Hippocampal formation (tissue), 2 donors: ENCODE measurements at regions not wholly inside any gene's neighbourhood (a gene's known extent, or its start where the extent isn't known, plus 50 kb on each side); places are given as distances from the start of the nearest gene placed in this dataset.
"Not testable (repeated sequence)": the region's sequence is repeated elsewhere in the genome, so short reads cannot be mapped to it uniquely, and the experiment has no call there.

Experiments used
- DNase-seq, 2 donors: peaks; one replicate each; lab custom pipeline; 2025; lab: John Stamatoyannopoulos, UW

DNA sequence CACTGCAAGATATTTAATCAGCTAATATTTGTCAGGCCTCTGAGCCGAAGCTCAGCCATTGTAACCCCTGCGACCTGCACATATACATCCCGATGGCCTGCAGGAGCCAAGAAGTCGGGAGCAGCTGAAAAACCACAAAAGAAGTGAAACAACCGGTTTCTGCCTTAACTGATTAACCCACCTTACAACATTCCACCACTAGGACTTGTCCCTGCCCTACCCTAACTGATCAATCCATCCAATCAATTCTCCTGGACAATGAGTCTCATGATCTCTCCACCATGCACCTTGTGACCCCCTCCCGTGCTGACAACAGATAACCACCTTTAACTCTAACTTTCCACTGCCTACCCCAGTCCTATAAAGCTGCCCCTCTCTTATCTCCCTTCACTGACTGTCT lies 945.4 kb upstream of the GYPC start:
- DNase-seq: no peak

GRCh38 chr2:125711075-125711474 lies 944.9 kb upstream of the GYPC start:
- no peak for DNase-seq

DNA sequence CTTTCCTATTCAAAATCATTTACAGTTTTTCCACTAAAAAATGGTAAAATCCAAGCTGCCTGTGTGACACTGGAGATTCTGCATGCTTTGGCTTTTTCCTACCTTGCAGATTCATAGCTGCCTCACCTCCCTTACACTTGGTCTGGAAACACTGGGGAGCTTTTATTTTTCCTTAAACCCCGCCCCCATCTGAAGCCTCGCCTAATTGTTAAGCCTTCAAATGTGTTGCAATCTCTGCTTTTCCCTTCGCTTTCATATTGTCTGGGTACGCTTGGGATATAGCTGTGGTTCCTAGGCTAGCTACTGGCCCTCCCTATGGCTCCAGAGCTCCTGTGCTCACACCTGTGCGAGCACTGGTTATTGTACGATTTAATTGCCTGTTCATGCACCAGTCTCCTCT lies 942.4 kb upstream of the GYPC start:
- DNase-seq: no peak

- DNase-seq: no peak
These were observed 934.8 kb upstream of the GYPC start for GRCh38 chr2:125721072-125721721.

DNA sequence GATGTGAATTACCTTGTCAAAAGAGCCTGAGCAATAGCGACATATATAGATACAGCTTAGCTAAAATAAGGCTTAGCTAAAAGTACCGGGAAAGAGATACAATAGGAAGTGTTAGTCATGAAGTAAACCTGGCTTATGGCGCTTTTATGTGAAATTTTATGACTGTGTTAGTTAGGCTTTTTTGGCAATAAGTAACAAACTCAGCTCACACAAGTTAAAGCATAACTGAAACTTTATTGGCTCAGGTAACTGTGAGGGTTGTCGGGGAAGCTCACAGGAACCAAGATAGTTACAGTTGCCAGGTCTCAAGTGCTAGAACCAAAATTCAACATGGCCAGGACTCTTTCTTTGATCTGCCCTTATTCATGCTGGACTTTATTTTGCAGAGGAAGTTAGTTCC lies 925.0 kb upstream of the GYPC start:
- no peak for DNase-seq

DNA sequence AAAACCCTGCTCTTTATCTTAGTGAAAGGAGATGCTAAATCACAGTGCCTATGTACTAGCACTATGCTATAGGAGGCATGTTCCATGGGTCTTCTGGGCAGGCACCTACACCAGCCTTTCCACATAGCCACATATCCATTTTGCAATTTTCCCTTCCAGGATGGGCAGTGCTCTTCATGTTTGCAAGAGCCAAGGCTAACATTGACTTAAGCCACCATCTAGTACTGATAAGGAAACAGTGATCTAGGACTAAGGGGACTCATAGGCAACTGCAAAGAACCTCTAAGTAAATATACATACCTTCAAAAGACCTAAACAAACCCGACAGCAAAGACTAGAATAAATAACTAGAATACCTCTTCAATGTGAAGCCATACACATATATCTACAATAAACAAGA lies 919.7 kb upstream of the GYPC start:
- no peak for DNase-seq

- peak; percentile 56 to 67 for DNase-seq
These were observed 910.4 kb upstream of the GYPC start for GRCh38 chr2:125745514-125745913.

DNA sequence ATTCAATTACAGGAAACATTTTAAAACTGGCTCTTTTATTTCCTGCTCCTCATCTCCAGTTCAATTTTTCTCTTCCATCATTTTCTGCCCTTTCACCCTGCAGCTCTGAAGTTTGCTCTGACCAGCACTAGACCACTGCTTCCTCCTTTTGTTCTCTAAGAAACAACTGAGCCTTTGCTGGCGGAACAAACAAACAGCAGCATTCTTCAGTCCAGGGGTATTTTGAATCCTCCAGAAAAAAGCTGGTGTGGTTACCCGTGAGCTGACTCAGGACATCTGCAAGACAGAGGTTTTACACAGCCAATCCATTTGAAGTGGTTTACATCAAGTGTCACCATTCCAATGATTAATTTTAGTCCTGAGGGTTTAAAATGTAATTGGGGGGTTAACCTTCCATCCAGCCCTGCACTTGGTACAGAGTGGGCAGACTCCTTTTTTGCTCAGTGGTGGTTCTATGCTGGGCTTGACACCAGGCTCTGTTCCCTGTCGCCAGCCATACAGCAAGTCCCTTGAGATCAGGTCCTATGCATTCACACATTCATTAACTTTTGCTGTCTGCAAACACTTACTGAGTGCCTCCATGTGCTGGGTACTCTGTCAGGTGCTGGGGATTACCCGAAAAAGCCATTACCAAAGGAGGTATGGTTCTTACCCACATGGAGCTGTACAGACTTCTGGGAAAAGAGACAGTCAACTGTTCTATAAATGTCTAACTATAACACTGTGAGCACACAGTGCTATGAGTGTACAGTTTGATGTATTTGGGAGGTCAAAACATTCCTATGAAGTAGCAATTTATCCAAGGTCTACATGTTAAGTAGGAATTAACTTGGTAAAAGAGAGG lies 909.4 kb upstream of the GYPC start:
- no peak for DNase-seq

DNA sequence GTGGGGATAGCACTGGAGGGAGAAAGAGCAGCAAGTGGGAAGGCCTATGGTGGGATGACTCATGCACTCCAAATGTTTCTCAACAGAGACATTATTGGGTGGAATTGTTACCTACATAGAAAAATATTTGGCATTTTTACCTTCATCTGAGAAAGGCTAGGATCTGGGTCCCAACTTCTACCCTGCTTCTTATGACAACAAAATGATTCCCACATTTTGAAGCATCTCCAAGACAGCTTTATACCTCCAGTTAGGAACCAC lies 908.9 kb upstream of the GYPC start:
- no peak for DNase-seq

GRCh38 chr2:125756431-125756830 lies 899.5 kb upstream of the GYPC start:
- DNase-seq: no peak

DNA sequence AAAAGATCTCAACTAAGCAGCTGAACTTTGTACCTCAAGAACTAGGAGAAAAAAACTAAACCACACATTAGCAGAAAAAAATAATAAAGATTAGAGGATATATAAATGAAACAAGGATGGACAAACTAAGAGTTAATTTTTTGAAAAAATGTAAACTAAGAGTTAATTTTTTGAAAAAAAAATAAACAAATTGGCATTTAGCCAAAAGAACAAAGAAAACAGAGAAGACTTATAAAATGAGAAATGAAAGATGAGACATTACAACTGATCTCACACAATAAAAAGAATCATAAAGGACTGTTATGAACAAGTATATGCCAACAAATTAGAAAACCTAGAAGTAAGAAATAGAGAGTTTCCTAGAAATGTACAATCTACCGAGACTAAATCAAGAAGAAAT lies 859.2 kb upstream of the GYPC start:
- DNase-seq: no peak

DNA sequence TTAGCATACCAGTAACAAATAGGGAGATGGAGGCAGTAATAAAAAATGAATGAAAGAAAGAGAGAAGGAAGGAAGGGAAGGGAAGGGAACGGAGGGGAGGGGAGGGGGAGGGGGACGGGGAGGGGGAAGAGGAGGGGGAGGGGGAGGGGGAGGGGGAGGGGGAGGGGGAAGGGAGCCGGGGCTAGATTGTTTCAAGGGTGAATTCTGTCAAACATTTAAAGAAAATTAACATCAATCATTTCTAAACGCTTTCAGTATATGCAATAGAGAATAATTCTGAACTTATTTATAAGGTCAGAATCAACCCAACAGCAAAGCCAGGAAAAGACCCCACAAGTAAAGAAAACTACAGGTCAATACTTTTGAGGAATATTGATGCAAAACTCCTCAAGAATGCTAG lies 858.8 kb upstream of the GYPC start:
- no peak for DNase-seq

- no peak for DNase-seq
These were observed 833.2 kb upstream of the GYPC start for GRCh38 chr2:125822746-125823145.

DNA sequence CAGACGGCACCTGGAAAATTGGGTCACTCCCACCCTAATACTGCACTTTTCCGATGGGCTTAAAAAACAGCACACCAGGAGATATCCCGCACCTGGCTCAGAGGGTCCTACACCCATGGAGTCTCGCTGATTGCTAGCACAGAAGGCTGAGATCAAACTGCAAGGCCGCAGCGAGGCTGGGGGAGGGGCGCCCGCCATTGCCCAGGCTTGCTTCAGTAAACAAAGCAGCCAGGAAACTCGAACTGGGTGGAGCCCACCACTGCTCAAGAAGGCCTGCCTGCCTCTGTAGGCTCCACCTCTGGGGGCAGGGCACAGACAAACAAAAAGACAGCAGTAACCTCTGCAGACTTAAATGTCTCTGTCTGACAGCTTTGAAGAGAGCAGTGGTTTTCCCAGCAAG lies 830.2 kb upstream of the GYPC start:
- DNase-seq: not testable (repeated sequence)

DNA sequence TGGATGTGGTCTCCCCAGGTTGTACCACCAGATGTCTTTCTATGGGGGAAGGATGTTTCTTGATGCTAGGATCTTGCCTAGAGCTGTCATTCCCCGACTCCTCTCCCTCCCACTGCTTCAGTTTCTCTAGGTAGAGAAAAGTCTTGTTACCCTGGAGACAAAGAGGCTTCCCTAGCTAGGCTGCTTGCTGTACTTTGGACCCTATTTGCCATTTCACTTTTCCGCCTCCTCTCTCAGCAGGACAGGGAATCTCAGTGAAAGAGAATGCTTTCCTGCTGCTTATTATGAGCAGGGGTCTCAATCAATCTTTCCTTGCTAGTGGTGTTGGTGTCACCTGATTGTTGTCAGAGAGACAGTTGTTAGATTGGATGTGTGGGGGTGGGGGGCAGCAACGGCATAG lies 818.8 kb upstream of the GYPC start:
- DNase-seq: no peak

DNA sequence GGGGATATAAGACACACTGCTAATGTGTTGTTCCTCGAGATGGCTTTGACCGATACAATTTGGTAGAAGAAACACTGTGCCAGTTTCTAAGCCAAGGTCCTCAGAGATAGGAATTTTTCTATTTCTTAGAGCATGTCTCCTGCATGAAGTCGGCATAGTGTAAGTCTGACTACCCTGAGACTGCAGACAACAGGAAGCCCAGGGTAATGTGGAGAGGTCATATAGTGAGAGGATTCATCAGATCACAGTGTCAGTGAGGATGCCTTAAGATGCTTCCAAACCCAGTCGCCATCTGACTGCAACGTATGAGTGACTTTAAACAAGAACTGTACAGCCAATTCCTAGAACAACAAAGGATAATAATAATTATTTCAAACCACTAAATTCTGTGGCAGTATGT lies 818.3 kb upstream of the GYPC start:
- DNase-seq: no peak

GRCh38 chr2:125839945-125840344 lies 816.0 kb upstream of the GYPC start:
- DNase-seq: no peak

GRCh38 chr2:125842041-125842440 lies 813.9 kb upstream of the GYPC start:
- no peak for DNase-seq

DNA sequence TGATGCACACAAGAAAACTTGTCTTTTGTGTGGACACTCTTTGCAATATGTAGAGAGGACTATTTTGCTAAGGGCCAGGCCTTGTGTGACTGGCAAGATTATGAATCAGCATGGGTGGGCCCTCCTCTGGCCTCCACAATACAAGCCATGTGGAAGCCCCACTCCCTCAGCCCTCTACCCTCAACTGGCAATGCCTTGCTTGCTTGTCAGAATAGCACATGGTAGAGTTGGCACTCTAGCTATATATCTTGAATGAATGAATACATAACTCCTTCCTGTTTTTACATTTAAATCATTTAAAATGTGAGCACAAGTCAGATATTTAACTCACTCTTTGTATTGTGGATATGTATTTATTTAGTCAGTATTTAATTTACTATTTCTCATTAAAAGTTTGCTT lies 805.4 kb upstream of the GYPC start:
- no peak for DNase-seq

GRCh38 chr2:125852364-125852763 lies 803.6 kb upstream of the GYPC start:
- DNase-seq: no peak

DNA sequence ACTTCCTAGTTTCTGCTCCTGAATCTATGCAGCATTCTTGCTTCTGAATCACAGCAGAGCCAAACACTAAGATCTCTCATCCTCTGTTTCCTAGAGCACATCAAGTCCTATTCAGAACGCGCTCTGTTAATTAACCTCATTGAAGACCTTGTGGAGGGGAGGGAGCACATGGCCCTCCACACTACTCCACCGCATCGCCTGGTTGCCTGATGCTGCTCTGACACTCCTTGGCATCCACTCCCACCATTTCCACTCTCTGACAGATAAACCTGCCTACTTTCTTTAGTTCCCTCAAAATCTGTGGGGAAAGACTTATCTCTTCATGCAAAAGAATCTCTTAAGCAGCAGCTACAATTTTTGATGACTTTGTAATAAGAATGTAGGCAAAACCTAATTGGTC lies 802.3 kb upstream of the GYPC start:
- no peak for DNase-seq

DNA sequence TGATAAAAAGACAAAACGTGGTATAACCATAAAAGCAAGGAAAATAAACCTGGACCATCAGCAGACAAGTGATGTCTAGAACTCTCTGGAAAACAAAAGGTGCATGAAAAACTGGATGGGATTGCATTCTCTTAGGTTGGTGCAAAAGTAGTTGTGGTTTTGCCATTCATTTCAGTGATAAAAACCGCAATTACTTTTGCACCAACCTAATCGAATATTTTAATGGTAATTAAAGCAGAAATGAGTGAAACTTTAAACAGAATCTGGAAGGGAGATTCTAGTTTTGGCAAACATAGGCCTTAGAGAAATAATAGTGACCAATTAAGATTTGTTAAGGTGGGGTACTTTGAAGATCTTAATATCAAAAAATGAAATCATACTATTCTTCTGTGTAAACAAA lies 800.8 kb upstream of the GYPC start:
- DNase-seq: no peak

DNA sequence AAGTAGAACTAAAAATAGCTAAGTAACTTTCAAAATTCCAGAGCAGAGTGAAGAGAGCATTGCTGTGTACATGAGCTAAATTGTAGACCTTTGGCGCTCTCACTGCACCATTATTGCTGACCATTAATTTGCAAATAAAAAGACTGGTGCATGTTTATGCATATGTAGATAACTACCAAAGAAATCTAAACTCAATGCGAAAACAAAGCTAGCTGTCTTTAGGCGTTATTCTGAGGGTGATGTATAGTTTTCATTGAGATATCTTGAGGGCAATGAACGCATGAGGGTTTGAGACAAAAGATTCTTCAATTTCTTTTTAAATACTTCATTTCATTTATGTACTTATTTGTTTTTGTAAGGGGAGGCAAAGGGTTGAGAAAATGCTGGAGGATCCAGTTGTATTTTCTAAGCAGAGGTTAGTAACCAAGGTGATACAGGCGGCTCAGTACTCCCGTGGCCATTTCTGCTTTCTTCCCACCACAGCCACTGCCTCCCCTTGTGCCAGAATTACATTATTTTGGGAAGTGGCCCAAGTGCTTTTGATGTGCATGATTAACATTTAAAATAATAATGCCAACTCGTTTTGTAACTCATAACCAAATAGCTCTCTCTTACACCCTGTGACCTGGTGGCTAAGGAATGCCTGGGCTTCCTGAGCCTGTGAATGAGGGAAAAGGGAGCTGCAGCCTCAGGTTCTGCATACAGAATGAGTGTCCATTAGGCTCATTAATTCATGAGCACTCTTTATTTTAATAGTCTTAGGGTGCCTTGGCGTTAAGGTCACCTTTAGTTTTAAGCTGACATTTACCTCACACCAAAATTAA lies 797.8 kb upstream of the GYPC start:
- no peak for DNase-seq
